AML-193 (cell line): ENCODE measurements at regions not wholly inside any gene's neighbourhood (a gene's known extent, or its start where the extent isn't known, plus 50 kb on each side); places are given as distances from the start of the nearest gene placed in this dataset.
A peak's percentile ranks its signal among the peaks of the same experiment; 100 is the strongest.

ENCODE experiments used
- DNase-seq, 2 experiments: peaks; one replicate each; lab custom pipeline; 2025; lab: John Stamatoyannopoulos, UW

GRCh38 chr4:84441758-84442377 lies 57.2 kb downstream of the NKX6-1 start:
- no peak for DNase-seq

- DNase-seq: no peak
Measured at GRCh38 chr4:84439996-84440395, 59.1 kb downstream of the NKX6-1 start.

DNA sequence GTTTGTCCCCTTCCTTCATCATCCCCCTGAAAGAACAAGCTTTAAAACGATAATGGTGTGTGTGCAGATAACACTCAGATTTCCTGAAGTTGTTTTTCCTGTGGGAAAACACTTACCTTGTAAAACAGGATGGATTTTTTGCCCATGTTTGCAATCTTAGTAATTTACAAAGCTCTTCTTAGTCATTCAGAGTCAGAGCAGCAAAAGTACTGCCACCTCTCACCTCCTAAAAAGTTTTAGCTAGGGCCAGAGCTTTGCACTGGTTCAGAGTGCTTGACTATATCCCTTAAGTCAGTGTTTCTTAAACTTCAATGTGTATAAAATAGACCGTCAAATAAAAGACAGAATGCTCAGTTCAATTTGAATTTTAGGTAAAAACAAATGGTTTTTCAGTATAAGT lies 62.3 kb downstream of the NKX6-1 start:
- DNase-seq: no peak

- no peak for DNase-seq
Measured at GRCh38 chr4:84434344-84434743, 64.7 kb downstream of the NKX6-1 start.

- no peak for DNase-seq
Measured at GRCh38 chr4:84433633-84434222, 65.4 kb downstream of the NKX6-1 start.

DNA sequence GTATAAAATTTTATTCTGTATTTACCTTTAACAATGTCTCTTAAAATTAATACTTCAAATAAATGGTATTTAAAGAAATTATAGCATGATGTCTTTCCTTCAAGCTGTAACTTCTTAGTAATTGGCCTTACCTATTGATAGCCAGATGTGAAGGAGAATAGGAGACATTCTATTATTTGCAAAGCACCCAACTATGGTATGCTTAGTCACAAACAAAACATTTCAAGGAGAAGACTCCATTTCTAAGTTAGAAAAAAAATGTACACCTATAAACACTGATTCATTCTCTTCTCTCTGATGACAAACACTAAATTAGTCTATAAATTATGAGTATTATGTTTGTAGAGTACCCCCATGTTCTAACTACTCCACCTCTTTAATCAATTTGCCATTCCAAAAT lies 66.4 kb downstream of the NKX6-1 start:
- DNase-seq: no peak

- DNase-seq: no peak
Measured at GRCh38 chr4:84420608-84421007, 78.5 kb downstream of the NKX6-1 start.

DNA sequence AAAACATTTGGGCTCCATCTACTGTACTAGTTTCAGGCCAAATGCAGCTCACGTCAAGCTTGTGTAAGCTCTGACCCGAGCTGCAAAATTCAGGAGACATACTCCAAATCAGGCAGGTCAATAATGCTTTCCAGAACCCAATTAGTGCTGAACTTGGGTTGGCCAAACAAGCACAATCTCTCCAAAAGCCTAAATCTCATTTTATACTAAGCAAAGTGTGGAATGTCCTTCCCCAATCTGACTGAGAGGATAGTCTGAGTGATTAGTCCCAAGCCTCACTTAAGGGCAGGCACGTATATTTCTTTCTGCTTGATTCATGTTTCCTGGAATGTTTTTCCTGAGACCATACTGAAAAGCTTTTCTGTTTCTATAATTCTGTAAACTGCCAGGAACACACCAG lies 79.9 kb downstream of the NKX6-1 start:
- DNase-seq: no peak

DNA sequence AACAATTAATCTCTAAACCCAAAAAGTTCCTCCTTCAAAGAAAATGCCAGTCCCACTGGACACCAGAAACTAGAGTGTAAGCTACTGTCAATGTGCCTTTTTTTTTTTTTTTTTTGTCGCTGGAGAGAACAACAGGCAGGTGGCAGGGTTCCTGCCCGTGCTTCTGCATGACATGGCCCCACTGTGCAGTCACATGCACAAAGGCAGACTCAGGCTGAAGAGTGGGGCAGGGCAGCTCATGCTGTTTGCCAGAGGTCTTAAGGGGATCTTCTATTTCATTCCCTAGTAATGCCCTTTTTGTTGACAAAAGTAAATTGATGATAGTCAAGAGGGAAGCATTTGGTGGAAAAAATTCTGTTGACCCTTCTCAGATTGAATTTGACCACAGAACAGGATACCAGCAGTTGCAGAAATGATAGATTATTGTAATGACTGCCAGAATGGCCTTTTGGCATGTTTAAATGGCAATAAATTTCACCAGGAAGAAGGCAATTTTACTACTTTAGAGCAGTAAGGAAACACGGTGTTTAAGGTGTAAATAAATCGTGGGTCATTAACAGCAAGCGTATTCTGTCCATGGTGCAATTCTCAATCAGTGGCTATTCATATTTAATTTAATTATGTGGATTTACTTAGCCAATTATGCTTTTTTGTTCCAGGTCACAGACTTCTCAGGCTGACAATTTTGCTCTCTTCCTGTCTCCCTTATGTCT lies 80.9 kb downstream of the NKX6-1 start:
- no peak for DNase-seq

DNA sequence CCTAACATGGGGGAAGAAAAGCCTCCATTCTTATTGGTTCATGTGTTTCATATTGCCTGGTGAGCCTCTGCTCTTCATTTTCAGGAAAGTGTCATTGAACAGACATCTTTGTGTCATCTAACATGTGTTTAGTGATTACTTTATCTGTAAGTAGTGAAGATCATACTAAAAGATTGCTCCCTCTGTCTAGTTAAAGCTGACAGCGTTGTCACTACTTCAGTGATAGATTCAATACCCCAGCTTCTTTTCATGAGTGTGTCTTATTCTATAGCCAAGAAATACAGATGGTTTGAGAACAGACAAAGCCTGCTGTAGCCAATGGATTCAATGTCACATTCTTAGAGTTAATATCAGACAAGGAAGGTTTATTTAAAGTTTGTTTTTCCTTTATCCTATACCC lies 85.1 kb downstream of the NKX6-1 start:
- no peak for DNase-seq

- DNase-seq: no peak
Measured at GRCh38 chr4:84413480-84413879, 85.6 kb downstream of the NKX6-1 start.

- no peak for DNase-seq
Measured at GRCh38 chr4:84412062-84412461, 87.0 kb downstream of the NKX6-1 start.

DNA sequence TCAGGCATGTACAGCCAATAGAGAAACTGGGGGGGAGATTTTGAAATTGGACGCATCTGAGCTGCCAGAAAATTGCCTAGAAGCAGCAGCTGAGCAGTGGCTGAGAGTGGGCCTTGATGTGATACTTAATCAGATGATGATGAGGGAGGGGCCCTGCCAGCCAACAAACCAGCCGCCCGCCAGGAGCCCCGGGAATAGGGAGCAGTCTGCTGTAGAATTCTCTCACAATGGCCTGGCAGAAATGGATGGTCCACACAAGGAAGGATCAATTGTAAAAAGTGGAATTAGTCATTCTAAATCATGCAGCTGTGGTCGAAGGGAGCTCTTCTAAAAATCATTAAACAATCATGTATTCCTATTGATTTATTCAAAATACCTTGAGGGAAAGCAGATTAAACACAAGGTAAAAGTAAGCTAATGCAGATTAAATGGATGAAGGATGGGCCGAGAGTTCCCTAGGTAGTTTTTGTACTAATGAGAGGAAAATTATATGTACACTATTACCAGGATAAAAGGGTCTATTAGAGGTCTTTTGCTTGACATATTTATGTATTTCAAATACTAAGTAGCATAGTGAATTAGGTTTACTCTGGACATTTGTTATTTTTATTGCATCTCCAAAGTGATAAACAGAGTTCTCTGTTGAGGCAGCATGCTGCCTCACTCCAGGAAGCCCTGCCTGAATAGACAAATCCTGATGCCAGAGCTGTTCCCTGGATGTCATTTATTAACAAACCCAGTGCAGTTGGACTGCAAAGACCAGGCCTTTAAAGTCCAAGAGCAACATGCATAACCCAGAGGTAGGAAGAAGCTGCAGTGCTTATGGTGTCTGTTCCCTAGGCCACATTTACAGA lies 91.3 kb downstream of the NKX6-1 start:
- DNase-seq: no peak

DNA sequence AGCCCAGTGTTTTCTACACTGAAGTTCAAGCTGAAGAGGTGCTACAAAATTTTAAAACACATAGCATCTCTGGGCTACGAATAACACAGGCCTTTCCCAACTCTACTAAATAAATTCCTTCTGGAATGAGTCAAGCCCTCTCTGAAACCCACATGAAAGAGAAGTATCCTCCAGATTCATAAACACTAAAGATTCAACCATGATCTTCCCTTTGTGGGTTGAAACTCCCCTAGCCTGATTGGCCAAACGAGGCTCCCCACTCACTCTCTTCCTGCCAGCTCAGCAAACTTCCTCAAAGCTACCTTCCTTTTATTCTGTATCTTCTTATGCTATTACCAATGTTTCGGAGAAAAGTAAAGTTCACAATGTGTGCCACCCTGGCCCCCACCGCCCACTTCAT lies 95.4 kb downstream of the NKX6-1 start:
- no peak for DNase-seq

DNA sequence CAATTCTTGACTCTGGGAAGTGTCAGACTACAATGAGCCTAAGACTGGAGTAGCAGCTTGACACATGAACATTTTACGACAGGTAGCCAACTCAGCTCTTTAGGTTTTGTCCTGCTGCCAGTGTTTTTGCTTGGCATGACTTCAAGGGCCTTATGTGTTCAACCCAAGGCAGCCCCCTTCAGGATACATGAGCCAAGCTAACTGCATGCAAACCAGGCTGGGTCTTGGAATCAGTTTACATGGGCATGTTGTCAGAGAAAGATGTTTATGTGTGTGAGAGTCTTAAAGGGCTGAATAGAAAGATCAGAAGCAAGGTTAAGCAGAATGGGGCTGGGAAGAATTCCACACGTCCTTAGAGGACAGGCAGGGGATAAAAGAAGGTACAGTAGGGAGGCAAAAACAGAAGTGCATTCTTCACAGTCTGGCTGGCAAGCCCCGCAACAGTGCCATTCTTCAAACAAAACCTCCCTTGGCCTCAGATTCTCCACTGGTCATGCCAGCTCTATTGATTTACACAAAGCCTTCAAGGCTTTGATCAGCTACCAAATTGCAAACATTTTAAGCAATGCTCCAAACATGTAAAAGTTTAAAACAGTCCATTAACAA lies 97.3 kb downstream of the NKX6-1 start:
- DNase-seq: no peak

DNA sequence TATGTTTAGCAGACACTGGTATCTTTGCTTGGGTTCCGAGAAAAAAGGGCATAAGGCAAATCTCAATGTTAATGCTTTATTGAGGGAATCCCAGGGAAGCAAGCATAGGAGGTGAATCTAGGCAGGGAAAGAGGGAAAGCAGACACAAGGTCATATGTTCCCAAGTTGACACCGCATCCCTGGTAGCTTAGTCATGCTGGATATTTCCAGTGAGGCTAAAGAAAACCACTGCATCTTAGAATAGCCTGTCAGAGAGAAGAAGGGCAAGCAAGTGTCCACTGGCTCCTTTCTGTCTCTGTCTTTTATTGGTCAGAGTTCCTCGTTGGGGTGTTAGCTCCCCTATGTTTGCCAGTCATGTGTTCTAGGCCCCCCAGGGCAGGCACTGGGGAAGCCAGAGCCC lies 104.7 kb downstream of the NKX6-1 start:
- DNase-seq: no peak

- no peak for DNase-seq
Measured at GRCh38 chr4:84392951-84393590, 106.0 kb downstream of the NKX6-1 start.

DNA sequence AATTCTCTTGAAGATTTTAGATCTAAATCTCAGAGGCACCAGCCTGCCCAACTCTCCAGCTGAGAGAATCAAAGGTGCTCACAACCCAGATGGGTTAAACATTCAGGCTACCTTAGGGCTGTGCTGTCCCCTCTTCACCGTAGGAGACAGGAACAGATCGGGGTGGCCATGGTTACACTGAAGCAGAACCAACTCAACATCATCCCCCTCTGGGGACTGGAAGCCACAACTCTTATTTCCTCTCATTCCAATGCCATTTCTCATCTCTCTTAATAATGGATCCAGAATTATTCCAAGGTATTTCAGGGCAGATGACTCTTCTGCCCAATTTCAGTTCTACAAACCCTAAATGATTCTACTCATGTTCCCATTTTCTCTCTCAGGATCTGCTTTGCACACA lies 109.7 kb downstream of the NKX6-1 start:
- no peak for DNase-seq

- DNase-seq: no peak
Measured at GRCh38 chr4:84385203-84385602, 113.9 kb downstream of the NKX6-1 start.

DNA sequence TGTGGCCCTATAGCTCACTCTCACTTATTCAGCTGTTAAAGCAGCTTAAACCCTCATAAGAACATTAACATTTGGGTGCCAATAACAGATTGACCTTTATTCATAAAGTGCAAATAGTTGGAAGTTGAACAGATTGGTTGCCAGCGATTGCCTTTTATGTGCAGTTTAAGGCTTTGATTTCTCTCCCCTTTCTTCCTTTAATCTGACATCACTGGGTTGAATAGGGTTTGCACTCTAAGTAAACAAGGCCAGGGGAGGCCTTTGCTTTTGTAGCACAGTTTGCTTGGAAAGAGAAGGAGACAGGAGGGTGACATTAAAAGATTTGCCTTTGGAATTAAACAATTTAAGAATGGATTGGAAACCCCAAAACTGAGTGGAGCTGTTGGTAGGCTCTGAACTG lies 114.3 kb downstream of the NKX6-1 start:
- DNase-seq: no peak

- peak in 1 of 2 experiments; percentile 1 for DNase-seq
Measured at GRCh38 chr4:84381759-84382158, 117.3 kb downstream of the NKX6-1 start.
